Kidney (tissue), 13 donors: ENCODE measurements at regions not wholly inside any gene's neighbourhood (a gene's known extent, or its start where the extent isn't known, plus 50 kb on each side); places are given as distances from the start of the nearest gene placed in this dataset.

Experiments used
- DNase-seq, 5 donors: peaks; one replicate each; pipeline ENCODE4 v3.0.0-alpha.2; 2013 to 2020
- FAIRE-seq: peaks from 2 replicates; lab custom pipeline; 2012; peaks lifted over from hg19 to GRCh38; lab: Jason Lieb, UNC
- H3K27ac ChIP-seq, 2 donors: one replicate each; pipeline ENCODE4 v1.7.0; 2013; ENCODE audit warnings: low read depth in 2 of 2, low read length in 2 of 2, inconsistent platforms in 1 of 2
- H3K27me3 ChIP-seq: one replicate; pipeline ENCODE4 v1.7.1; 2013; ENCODE audit warnings: low read length, inconsistent platforms; ENCODE audit not compliant: control insufficient read depth, insufficient read depth
- H3K36me3 ChIP-seq, 3 donors: one replicate each; pipeline versions ENCODE4 v1.7.0 to v1.7.1; 2013; ENCODE audit warnings: low read length in 3 of 3, control low read depth in 1 of 3, inconsistent platforms in 1 of 3; ENCODE audit not compliant: insufficient read depth in 3 of 3, control insufficient read depth in 2 of 3
- H3K4me1 ChIP-seq, 3 donors: one replicate each; pipeline versions ENCODE4 v1.7.0 to v1.7.1; 2013; ENCODE audit warnings: low read length in 3 of 3, inconsistent platforms in 1 of 3, low read depth in 1 of 3; ENCODE audit not compliant: control insufficient read depth in 2 of 3, insufficient read depth in 2 of 3
- H3K4me3 ChIP-seq, 3 donors: one replicate each; pipeline versions ENCODE4 v1.7.0 to v1.8.1; 2013; ENCODE audit warnings: low read length in 3 of 3, control low read depth in 1 of 3, inconsistent platforms in 1 of 3
- H3K9ac ChIP-seq, 3 donors: one replicate each; pipeline versions ENCODE4 v1.7.0 to v1.7.1; 2013; ENCODE audit warnings: low read length in 3 of 3, control low read depth in 1 of 3, inconsistent platforms in 1 of 3
- H3K9me3 ChIP-seq, 3 donors: one replicate each; pipeline versions ENCODE4 v1.7.0 to v1.7.1; 2013; ENCODE audit warnings: low read length in 3 of 3, control low read depth in 1 of 3, inconsistent platforms in 1 of 3; ENCODE audit not compliant: control insufficient read depth in 2 of 3, insufficient read depth in 1 of 3
- intact Hi-C: fragments of 100-400 bp; cut with DNase I; formaldehyde crosslinking; loops from one replicate; pipeline ENCODE4 v1.11.1; 2022
- TF ChIP-seq, protein P1 (sequence below): IDR thresholded peaks from 3 replicates; pipeline ENCODE4 v1.5.1; 2012; ENCODE audit warnings: mild to moderate bottlenecking, moderate library complexity, borderline replicate concordance; ENCODE audit not compliant: insufficient read depth; ENCODE audit errors: extremely low read depth
- donor health status: control.
- donor health status: control.
- donor health status: control.
- donor health status: control.
- donor health status: control.
- donor health status: DM: yes; HTN: yes; CAD: no.
- donor health status: Normal renal cell carcinoma (clear cell type).

DNA sequence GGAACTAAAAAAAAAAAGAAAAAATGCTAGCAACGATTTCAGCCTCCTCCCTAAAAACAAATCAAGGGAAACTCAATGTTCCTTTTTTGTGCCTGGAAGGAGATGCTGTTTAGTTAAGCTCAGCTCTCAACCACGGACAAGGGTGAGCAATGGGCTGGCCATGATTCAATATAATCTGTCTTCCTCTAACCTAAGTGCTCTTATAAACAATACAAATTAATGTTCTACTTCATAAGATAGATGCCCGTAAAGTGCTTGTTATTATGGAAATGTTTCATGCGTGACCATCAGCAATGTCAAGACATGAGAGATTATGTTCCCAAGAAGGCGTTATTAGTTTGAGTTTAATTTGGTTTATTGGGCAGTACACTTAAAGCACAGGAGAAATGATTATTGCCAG is 320.3 kb downstream of the SFMBT2 start:
- Histone ChIP-seq H3K27ac (peak overlapping the region in 1 of 2 donors; percentile 34), H3K9me3 (no peaks in the 10 kb centered on the region), H3K4me3 (no peak overlapping the region), H3K36me3 (no peaks in the 10 kb centered on the region), H3K4me1 (peaks cover 0 to 3% (median 0%) of the 10 kb centered on the region in 3 donors), H3K9ac (no peak overlapping the region), H3K27me3 (no peaks in the 10 kb centered on the region)
- peak in 2 of 5 donors; percentile 41 to 49 for DNase-seq
- intact Hi-C loops: no loop called here
- TF ChIP-seq, protein P1, sequence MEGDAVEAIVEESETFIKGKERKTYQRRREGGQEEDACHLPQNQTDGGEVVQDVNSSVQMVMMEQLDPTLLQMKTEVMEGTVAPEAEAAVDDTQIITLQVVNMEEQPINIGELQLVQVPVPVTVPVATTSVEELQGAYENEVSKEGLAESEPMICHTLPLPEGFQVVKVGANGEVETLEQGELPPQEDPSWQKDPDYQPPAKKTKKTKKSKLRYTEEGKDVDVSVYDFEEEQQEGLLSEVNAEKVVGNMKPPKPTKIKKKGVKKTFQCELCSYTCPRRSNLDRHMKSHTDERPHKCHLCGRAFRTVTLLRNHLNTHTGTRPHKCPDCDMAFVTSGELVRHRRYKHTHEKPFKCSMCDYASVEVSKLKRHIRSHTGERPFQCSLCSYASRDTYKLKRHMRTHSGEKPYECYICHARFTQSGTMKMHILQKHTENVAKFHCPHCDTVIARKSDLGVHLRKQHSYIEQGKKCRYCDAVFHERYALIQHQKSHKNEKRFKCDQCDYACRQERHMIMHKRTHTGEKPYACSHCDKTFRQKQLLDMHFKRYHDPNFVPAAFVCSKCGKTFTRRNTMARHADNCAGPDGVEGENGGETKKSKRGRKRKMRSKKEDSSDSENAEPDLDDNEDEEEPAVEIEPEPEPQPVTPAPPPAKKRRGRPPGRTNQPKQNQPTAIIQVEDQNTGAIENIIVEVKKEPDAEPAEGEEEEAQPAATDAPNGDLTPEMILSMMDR: no peak
- FAIRE-seq: peak; percentile 52

DNA sequence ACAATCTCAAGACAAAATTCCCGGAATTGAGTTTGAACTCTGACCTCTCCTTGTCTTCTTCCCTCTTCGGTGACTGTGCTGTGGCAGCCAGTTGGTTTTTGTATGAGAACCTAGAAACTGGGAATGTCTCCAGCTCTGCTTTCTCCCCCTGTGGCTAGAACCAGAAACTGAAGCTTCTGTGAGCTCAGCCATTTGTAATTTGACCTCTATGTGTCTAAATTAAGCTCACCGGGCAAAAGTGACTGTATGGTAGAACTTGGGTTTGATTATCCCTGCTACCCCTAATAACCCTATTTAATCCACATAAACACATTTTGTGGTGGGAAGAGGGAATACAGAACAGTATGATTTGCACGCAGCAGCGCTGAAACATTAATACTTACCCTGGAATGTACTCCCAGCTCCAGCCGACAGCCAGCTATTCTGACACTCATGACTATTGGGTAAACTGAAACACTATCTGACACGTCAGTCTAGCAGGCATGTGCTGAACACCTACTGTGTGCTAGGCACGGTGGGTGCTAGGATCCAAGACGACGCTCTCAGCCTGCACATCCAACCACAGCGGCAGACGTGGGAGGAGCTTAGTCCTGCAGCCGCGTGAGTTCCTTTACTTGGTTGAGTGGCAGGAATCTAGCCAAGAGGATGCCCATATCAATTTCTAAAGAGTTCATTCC is 324.8 kb downstream of the SFMBT2 start:
- Histone ChIP-seq H3K36me3 (no peaks in the 10 kb centered on the region), H3K9ac (no peak overlapping the region), H3K27ac (peak overlapping the region in 1 of 2 donors; percentile 24), H3K4me3 (peak overlapping the region in 1 of 3 donors; percentile 20), H3K4me1 (peaks cover 0 to 6% (median 5%) of the 10 kb centered on the region in 3 donors), H3K27me3 (no peaks in the 10 kb centered on the region), H3K9me3 (no peaks in the 10 kb centered on the region)
- no peak for FAIRE-seq
- DNase-seq: peak in 3 of 5 donors; percentile 29 to 86 (median 80)
- intact Hi-C loops: no loop called here
- TF ChIP-seq, protein P1: peak; percentile 15

DNA sequence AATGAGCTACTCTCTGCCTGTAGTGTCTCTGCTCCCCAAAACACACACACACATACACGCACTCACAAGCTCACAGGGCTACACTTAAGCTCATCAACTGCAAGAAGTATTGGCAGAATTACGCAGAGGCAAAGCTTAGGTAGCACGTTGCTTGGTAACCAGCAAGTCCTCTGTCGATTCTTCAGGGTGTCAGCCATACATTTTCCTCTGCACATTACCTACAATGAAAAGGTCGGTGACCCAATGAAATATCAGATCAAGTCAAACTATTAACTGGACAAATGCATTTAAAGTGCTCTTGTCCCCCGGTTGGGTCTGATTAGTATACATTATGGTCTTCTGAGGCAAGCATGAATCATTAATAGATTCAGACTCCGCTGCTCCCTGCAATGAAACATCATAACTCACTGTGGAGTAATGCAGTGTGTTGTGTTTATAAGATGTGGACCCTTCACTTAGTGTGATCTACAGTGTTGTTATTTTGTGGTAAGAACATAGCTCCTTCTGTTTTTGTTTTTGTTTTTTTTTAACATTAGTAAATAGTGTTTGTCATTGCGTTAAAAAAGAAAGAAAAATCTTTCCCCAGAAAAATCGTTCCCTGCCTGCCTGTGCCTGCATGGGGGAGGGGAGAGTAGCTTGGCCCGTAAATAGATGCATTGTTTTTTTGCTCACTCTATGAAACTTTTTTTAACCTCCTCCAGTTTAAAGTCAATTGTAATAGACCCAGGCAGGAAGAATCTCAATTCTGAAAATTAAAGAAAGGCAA is 325.5 kb downstream of the SFMBT2 start:
- H3K4me1 ChIP-seq: peaks cover 0 to 6% (median 5%) of the 10 kb centered on the region in 3 donors
- no peaks in the 10 kb centered on the region for H3K27me3 ChIP-seq
- no peaks in the 10 kb centered on the region for H3K9me3 ChIP-seq
- DNase-seq: peak in 3 of 5 donors; percentile 22 to 56 (median 51)
- TF ChIP-seq, protein P1: no peak
- FAIRE-seq: no peak
- intact Hi-C loops: no loop called here
- peak overlapping the region in 1 of 2 donors; percentile 24 for H3K27ac ChIP-seq
- H3K4me3 ChIP-seq: peak overlapping the region in 1 of 3 donors; percentile 20
- H3K36me3 ChIP-seq: no peaks in the 10 kb centered on the region
- no peak overlapping the region for H3K9ac ChIP-seq
